PC-3 (cell line): ENCODE measurements at regions not wholly inside any gene's neighbourhood (a gene's known extent, or its start where the extent isn't known, plus 50 kb on each side); places are given as distances from the start of the nearest gene placed in this dataset.

Source experiments
- ATAC-seq: fragments of 200-7000 bp; cut with Tn5 transposase; 2 replicates; pipeline ENCODE4 v1.9.1; 2020; ENCODE audit warnings: mild to moderate bottlenecking, moderate library complexity
- BruUV-seq: library from RNA; stranded (reverse); fragments of 400-500 nt; replicated peaks from 2 replicates; lab custom pipeline; 2021; lab: Mats Ljungman, UMichigan
- CTCF ChIA-PET: fragments of 300-600 bp; sonication (Branson Sonifier 250); formaldehyde crosslinking; loops from one replicate; lab custom pipeline; 2022; ENCODE audit warnings: antibody characterized with exemption; lab: Charles Lee
- POLR2A ChIA-PET: fragments of 300-600 bp; sonication (Branson Sonifier 250); formaldehyde crosslinking; loops from one replicate; lab custom pipeline; 2022; ENCODE audit warnings: antibody characterized with exemption; ENCODE audit not compliant: unreplicated experiment; lab: Charles Lee
- DNase-seq: peaks from one replicate; pipeline ENCODE4 v3.0.0-alpha.2; 2015
- H2AFZ ChIP-seq: fragments of 300-600 bp; sonication (generic); 2 replicates; pipeline ENCODE4 v1.6.0; 2016; ENCODE audit warnings: antibody characterized with exemption, low read length
- H3F3A ChIP-seq: fragments of 300-600 bp; sonication (generic); one replicate; pipeline ENCODE4 v1.6.0; 2017; ENCODE audit warnings: antibody characterized with exemption, low read length, control low read depth, mild to moderate bottlenecking; ENCODE audit not compliant: unreplicated experiment
- H3K27ac ChIP-seq: fragments of 300-600 bp; sonication (generic); 2 replicates; pipeline ENCODE4 v1.5.1; 2016; ENCODE audit warnings: mild to moderate bottlenecking, low read length
- H3K27me3 ChIP-seq: fragments of 300-600 bp; sonication (generic); 2 replicates; pipeline ENCODE4 v1.6.1; 2016; ENCODE audit warnings: low read length, mixed read lengths
- H3K36me3 ChIP-seq: fragments of 300-600 bp; sonication (generic); 2 replicates; pipeline ENCODE4 v1.6.1; 2016; ENCODE audit warnings: low read depth, mixed run types, low read length, mixed read lengths
- H3K4me1 ChIP-seq: fragments of 300-600 bp; sonication (generic); 2 replicates; pipeline ENCODE4 v1.5.1; 2016; ENCODE audit warnings: low read length; ENCODE audit not compliant: insufficient read depth
- H3K4me2 ChIP-seq: fragments of 300-600 bp; sonication (generic); 2 replicates; pipeline ENCODE4 v1.6.0; 2016; ENCODE audit warnings: low read length
- H3K4me3 ChIP-seq: fragments of 300-600 bp; sonication (generic); 2 replicates; pipeline ENCODE4 v1.5.1; 2016; ENCODE audit warnings: mild to moderate bottlenecking, low read length, mixed read lengths
- H3K79me2 ChIP-seq: fragments of 300-600 bp; sonication (generic); 2 replicates; pipeline ENCODE4 v1.6.1; 2017; ENCODE audit warnings: low read length, mixed read lengths
- H3K9ac ChIP-seq: fragments of 300-600 bp; sonication (generic); 2 replicates; pipeline ENCODE4 v1.6.0; 2016; ENCODE audit warnings: mild to moderate bottlenecking, low read length
- H3K9me2 ChIP-seq: fragments of 300-600 bp; sonication (generic); replicated peaks from 2 replicates; pipeline ENCODE4 v1.6.1; 2016; ENCODE audit warnings: mixed run types, low read length, mixed read lengths
- H3K9me3 ChIP-seq: fragments of 300-600 bp; sonication (generic); 2 replicates; pipeline ENCODE4 v1.6.1; 2016; ENCODE audit warnings: low read length, mixed read lengths
- H4K20me1 ChIP-seq: fragments of 300-600 bp; sonication (generic); 2 replicates; pipeline ENCODE4 v1.6.1; 2016; ENCODE audit warnings: low read length, mixed read lengths
- CTCF ChIP-seq: fragments of 300-600 bp; sonication (generic); conservative IDR thresholded peaks from 2 replicates; pipeline ENCODE4 v1.5.1; 2017; ENCODE audit warnings: antibody characterized with exemption, low read depth, mild to moderate bottlenecking, low read length
- EZH2 ChIP-seq: fragments of 300-600 bp; sonication (generic); IDR thresholded peaks from one replicate; pipeline ENCODE4 v1.6.1; 2017; ENCODE audit warnings: antibody characterized with exemption, mild to moderate bottlenecking, low read length; ENCODE audit not compliant: unreplicated experiment
- EZH2phosphoT487 ChIP-seq: fragments of 300-600 bp; sonication (generic); IDR thresholded peaks from 2 replicates; pipeline ENCODE4 v1.6.1; 2018; ENCODE audit warnings: mild to moderate bottlenecking, antibody characterized with exemption, low read length, borderline replicate concordance
- intact Hi-C: fragments of 100-400 bp; cut with micrococcal nuclease; formaldehyde crosslinking; loops from 2 replicates; pipeline ENCODE4 v1.9.0; 2023

- CTCF ChIA-PET: no interaction called here
- H3K4me1 ChIP-seq: peaks cover 12% of the 10 kb centered on the region
- no peaks in the 10 kb centered on the region for H3K36me3 ChIP-seq
- POLR2A ChIA-PET: no interaction called here
- H3K9ac ChIP-seq: no peak overlapping the region
- H3K9me2 ChIP-seq: no peaks in the 10 kb centered on the region
- no TSS peak for BruUV-seq
- H2AFZ ChIP-seq: no peak overlapping the region
- TF ChIP-seq EZH2phosphoT487 (no peak), CTCF (no peak), EZH2 (no peak)
- ATAC-seq (no peak), DNase-seq (no peak)
- peaks cover 46% of the 10 kb centered on the region for H3K27me3 ChIP-seq
- H3F3A ChIP-seq: no peaks in the 10 kb centered on the region
- H3K9me3 ChIP-seq: no peaks in the 10 kb centered on the region
- intact Hi-C loops: no loop called here
- no peak overlapping the region for H3K27ac ChIP-seq
- H3K4me3 ChIP-seq: no peak overlapping the region
- H3K4me2 ChIP-seq: no peak overlapping the region
- H4K20me1 ChIP-seq: no peaks in the 10 kb centered on the region
- H3K79me2 ChIP-seq: no peaks in the 10 kb centered on the region
Observed at GRCh38 chr20:48342822-48343513, 484.8 kb downstream of the PREX1 start.

GRCh38 chr20:48340883-48341281 lies 486.9 kb downstream of the PREX1 start:
- no peak for DNase-seq
- Histone ChIP-seq H3K27ac (no peak overlapping the region), H3K4me3 (no peak overlapping the region), H3K36me3 (no peaks in the 10 kb centered on the region), H3K9me3 (no peaks in the 10 kb centered on the region), H2AFZ (no peak overlapping the region), H3K27me3 (peaks cover 32% of the 10 kb centered on the region), H4K20me1 (no peaks in the 10 kb centered on the region), H3K9me2 (no peaks in the 10 kb centered on the region), H3K79me2 (no peaks in the 10 kb centered on the region), H3K4me2 (no peak overlapping the region), H3K4me1 (peaks cover 12% of the 10 kb centered on the region), H3F3A (no peaks in the 10 kb centered on the region), H3K9ac (no peak overlapping the region)
- CTCF ChIA-PET: no interaction called here
- TF ChIP-seq EZH2 (no peak), CTCF (no peak), EZH2phosphoT487 (no peak)
- ATAC-seq: no peak
- POLR2A ChIA-PET: no interaction called here
- intact Hi-C loops: no loop called here
- no TSS peak for BruUV-seq

- no peak for DNase-seq
- peaks cover 12% of the 10 kb centered on the region for H3K4me1 ChIP-seq
- TF ChIP-seq EZH2phosphoT487 (no peak), CTCF (no peak), EZH2 (no peak)
- intact Hi-C loops: no loop called here
- no peak overlapping the region for H3K9ac ChIP-seq
- no peak overlapping the region for H3K4me3 ChIP-seq
- H3K27ac ChIP-seq: no peak overlapping the region
- no peak for ATAC-seq
- ChIA-PET CTCF (no interaction called here), POLR2A (no interaction called here)
- H3K79me2 ChIP-seq: no peaks in the 10 kb centered on the region
- no peaks in the 10 kb centered on the region for H3K9me3 ChIP-seq
- H3K36me3 ChIP-seq: no peaks in the 10 kb centered on the region
- H3K9me2 ChIP-seq: no peaks in the 10 kb centered on the region
- no TSS peak for BruUV-seq
- no peaks in the 10 kb centered on the region for H4K20me1 ChIP-seq
- H3K4me2 ChIP-seq: no peak overlapping the region
- H3K27me3 ChIP-seq: peaks cover 27% of the 10 kb centered on the region
- H2AFZ ChIP-seq: no peak overlapping the region
- no peaks in the 10 kb centered on the region for H3F3A ChIP-seq
Observed at GRCh38 chr20:48339986-48340882, 487.6 kb downstream of the PREX1 start.
